ENCODE measurements at regions not wholly inside any gene's neighbourhood (a gene's known extent, or its start where the extent isn't known, plus 50 kb on each side); places are given as distances from the start of the nearest gene placed in this dataset.

DNA sequence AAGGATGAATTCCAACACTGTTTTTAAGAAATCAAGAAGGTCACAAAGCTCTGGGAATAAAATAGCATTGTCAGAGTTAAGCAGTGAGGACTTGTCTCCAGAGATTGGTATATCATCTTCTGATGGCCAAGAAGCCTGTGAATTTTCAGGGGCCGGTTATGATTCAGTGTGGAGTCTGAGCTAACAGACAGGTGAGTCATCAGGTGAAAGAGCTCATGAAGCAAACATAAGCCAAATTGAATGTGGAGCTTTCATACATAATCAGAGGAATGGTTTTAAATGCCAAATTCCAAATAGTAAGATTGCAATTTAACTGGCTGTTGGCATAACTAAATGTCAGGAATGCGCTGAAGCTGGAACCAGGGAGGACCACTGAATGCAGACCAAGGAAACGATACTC, 494.2 kb downstream of the MTRR start:
- H3K27ac Mint-ChIP-seq = no peak overlapping the region
- H3K27me3 Mint-ChIP-seq = no peaks in the 10 kb centered on the region
- no peak overlapping the region for H3K4me3 Mint-ChIP-seq
- H3K4me1 Mint-ChIP-seq (ENCODE audit: low read depth) = no peaks in the 10 kb centered on the region
- H3K36me3 Mint-ChIP-seq (ENCODE audit: low read depth) = no peaks in the 10 kb centered on the region
- no peaks in the 10 kb centered on the region for H3K9me3 Mint-ChIP-seq

GRCh38 chr5:8366266-8366665, 497.3 kb downstream of the MTRR start:
- H3K36me3 Mint-ChIP-seq (ENCODE audit: low read depth) = no peaks in the 10 kb centered on the region
- H3K9me3 Mint-ChIP-seq = no peaks in the 10 kb centered on the region
- no peaks in the 10 kb centered on the region for H3K4me1 Mint-ChIP-seq (ENCODE audit: low read depth)
- no peak overlapping the region for H3K4me3 Mint-ChIP-seq
- no peak overlapping the region for H3K27ac Mint-ChIP-seq
- H3K27me3 Mint-ChIP-seq = no peaks in the 10 kb centered on the region

GRCh38 chr5:8376478-8376877, 507.5 kb downstream of the MTRR start:
- Mint-ChIP-seq H3K27ac (no peak overlapping the region), H3K4me3 (no peak overlapping the region), H3K4me1 (ENCODE audit: low read depth) (no peaks in the 10 kb centered on the region), H3K36me3 (ENCODE audit: low read depth) (no peaks in the 10 kb centered on the region), H3K9me3 (peaks cover 4% of the 10 kb centered on the region), H3K27me3 (no peaks in the 10 kb centered on the region)

GRCh38 chr5:8381972-8382371, 513.0 kb downstream of the MTRR start:
- no peak overlapping the region for H3K4me3 Mint-ChIP-seq
- H3K4me1 Mint-ChIP-seq (ENCODE audit: low read depth) = no peaks in the 10 kb centered on the region
- no peaks in the 10 kb centered on the region for H3K27me3 Mint-ChIP-seq
- no peaks in the 10 kb centered on the region for H3K9me3 Mint-ChIP-seq
- H3K27ac Mint-ChIP-seq = no peak overlapping the region
- H3K36me3 Mint-ChIP-seq (ENCODE audit: low read depth) = no peaks in the 10 kb centered on the region

GRCh38 chr5:8382456-8382855, 513.5 kb downstream of the MTRR start:
- no peak overlapping the region for H3K27ac Mint-ChIP-seq
- H3K27me3 Mint-ChIP-seq = no peaks in the 10 kb centered on the region
- no peaks in the 10 kb centered on the region for H3K36me3 Mint-ChIP-seq (ENCODE audit: low read depth)
- H3K4me1 Mint-ChIP-seq (ENCODE audit: low read depth) = no peaks in the 10 kb centered on the region
- no peak overlapping the region for H3K4me3 Mint-ChIP-seq
- no peaks in the 10 kb centered on the region for H3K9me3 Mint-ChIP-seq

GRCh38 chr5:8383616-8384015, 514.7 kb downstream of the MTRR start:
- no peak overlapping the region for H3K27ac Mint-ChIP-seq
- no peaks in the 10 kb centered on the region for H3K9me3 Mint-ChIP-seq
- H3K27me3 Mint-ChIP-seq = no peaks in the 10 kb centered on the region
- H3K36me3 Mint-ChIP-seq (ENCODE audit: low read depth) = no peaks in the 10 kb centered on the region
- H3K4me3 Mint-ChIP-seq = no peak overlapping the region
- H3K4me1 Mint-ChIP-seq (ENCODE audit: low read depth) = no peaks in the 10 kb centered on the region

DNA sequence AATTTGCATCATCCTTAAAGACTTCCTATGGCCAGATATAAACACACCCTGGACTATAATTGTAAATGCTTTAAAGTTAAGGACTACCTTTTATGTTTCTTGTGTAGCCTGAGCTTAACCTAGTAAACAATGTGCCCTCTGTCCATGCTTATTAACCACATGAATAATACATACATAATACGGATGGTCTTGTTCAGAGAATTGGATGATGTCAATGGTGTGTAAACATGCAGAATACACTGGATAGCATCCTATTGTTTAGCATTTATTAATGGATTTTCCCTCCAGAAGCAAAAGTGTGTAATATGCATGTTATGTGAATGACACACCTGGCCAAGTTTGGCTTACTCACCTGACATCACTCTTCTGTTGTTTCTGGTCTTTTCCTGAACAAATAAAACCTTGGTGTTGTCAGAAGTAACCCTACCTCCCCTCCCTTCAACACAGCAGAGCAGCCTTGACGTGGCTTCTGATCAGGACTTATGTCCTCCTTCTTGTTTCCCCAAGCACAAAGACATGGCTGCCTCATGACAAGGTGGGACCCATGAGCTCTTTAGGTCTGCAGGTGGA, 517.9 kb downstream of the MTRR start:
- Mint-ChIP-seq H3K9me3 (peaks cover 3% of the 10 kb centered on the region), H3K27ac (no peak overlapping the region), H3K4me3 (no peak overlapping the region), H3K36me3 (ENCODE audit: low read depth) (no peaks in the 10 kb centered on the region), H3K4me1 (ENCODE audit: low read depth) (no peaks in the 10 kb centered on the region), H3K27me3 (no peaks in the 10 kb centered on the region)

GRCh38 chr5:8391911-8392310, 523.0 kb downstream of the MTRR start:
- no peaks in the 10 kb centered on the region for H3K27me3 Mint-ChIP-seq
- H3K4me3 Mint-ChIP-seq = no peak overlapping the region
- no peaks in the 10 kb centered on the region for H3K36me3 Mint-ChIP-seq (ENCODE audit: low read depth)
- no peak overlapping the region for H3K27ac Mint-ChIP-seq
- H3K4me1 Mint-ChIP-seq (ENCODE audit: low read depth) = no peaks in the 10 kb centered on the region
- peaks cover 3% of the 10 kb centered on the region for H3K9me3 Mint-ChIP-seq

DNA sequence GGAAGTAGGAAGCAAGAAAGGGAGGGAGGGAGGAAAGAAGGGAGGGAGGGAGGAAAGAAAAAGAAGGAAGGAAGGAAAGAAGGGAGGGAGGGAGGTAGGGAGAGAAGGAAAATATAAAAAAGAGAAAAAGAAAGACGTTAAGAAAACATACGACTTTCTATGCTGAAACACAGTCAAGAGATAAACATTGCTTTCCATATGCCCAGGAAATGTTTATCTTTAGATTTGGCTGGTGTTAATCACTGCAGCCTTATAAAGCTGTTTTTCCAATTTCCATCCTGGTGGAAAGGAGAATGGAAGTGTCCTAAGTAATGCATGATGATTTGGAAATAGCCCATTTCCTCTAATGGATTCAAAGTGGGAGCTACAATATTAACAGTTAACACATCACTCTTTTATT, 524.3 kb downstream of the MTRR start:
- no peaks in the 10 kb centered on the region for H3K36me3 Mint-ChIP-seq (ENCODE audit: low read depth)
- H3K27ac Mint-ChIP-seq = no peak overlapping the region
- H3K4me3 Mint-ChIP-seq = no peak overlapping the region
- peaks cover 3% of the 10 kb centered on the region for H3K9me3 Mint-ChIP-seq
- no peaks in the 10 kb centered on the region for H3K4me1 Mint-ChIP-seq (ENCODE audit: low read depth)
- H3K27me3 Mint-ChIP-seq = no peaks in the 10 kb centered on the region

DNA sequence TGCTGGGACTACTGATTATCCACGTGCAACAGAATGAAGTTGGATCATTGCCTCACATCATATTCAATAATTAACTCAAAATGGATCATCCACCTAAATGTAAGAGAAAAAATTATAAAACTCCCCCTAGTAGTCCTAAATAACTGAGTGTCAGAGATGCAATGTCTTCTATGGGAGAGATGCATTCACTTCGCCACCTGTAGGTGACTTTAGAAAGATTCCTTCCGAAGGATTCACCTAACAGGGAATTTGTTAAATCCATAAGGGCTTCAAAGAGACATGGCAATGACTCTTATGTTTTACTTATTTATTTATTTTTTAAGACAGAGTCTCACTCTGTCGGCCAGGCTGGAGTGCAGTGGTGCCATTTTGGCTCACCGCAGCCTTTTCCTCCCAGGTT, 526.0 kb downstream of the MTRR start:
- no peak overlapping the region for H3K27ac Mint-ChIP-seq
- H3K36me3 Mint-ChIP-seq (ENCODE audit: low read depth) = no peaks in the 10 kb centered on the region
- no peaks in the 10 kb centered on the region for H3K4me1 Mint-ChIP-seq (ENCODE audit: low read depth)
- H3K27me3 Mint-ChIP-seq = no peaks in the 10 kb centered on the region
- H3K9me3 Mint-ChIP-seq = no peaks in the 10 kb centered on the region
- no peak overlapping the region for H3K4me3 Mint-ChIP-seq

- H3K4me3 Mint-ChIP-seq = no peak overlapping the region
- no peaks in the 10 kb centered on the region for H3K27me3 Mint-ChIP-seq
- H3K4me1 Mint-ChIP-seq (ENCODE audit: low read depth) = no peaks in the 10 kb centered on the region
- no peak overlapping the region for H3K27ac Mint-ChIP-seq
- H3K9me3 Mint-ChIP-seq = peaks cover under 1% of the 10 kb centered on the region
- no peaks in the 10 kb centered on the region for H3K36me3 Mint-ChIP-seq (ENCODE audit: low read depth)
These were observed 527.3 kb downstream of the MTRR start for GRCh38 chr5:8396246-8396645.

DNA sequence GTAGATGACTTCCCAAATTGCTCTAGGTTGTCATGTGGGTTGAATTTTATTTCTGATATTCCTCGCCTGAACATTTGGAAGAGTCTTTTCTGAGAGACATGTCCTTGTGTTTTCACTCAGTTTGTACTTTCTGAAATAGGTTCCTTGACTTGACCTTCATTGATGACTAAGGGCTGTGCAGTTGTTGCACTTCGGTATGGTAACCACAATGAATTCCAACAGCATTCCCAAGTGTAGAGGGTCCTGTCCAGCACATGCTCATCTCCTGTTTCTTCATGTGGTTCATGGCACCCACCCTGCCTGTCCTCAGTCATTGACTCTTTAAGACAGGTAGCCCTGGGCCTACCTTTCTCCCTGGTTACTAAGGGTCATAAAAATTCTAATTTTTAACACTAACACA, 527.8 kb downstream of the MTRR start:
- peaks cover 5% of the 10 kb centered on the region for H3K9me3 Mint-ChIP-seq
- no peaks in the 10 kb centered on the region for H3K36me3 Mint-ChIP-seq (ENCODE audit: low read depth)
- no peaks in the 10 kb centered on the region for H3K4me1 Mint-ChIP-seq (ENCODE audit: low read depth)
- H3K27me3 Mint-ChIP-seq = no peaks in the 10 kb centered on the region
- no peak overlapping the region for H3K27ac Mint-ChIP-seq
- no peak overlapping the region for H3K4me3 Mint-ChIP-seq

- no peaks in the 10 kb centered on the region for H3K27me3 Mint-ChIP-seq
- peaks cover 5% of the 10 kb centered on the region for H3K9me3 Mint-ChIP-seq
- no peak overlapping the region for H3K4me3 Mint-ChIP-seq
- no peak overlapping the region for H3K27ac Mint-ChIP-seq
- H3K36me3 Mint-ChIP-seq (ENCODE audit: low read depth) = no peaks in the 10 kb centered on the region
- no peaks in the 10 kb centered on the region for H3K4me1 Mint-ChIP-seq (ENCODE audit: low read depth)
These were observed 530.5 kb downstream of the MTRR start for GRCh38 chr5:8399471-8399870.

GRCh38 chr5:8408258-8408657, 539.3 kb downstream of the MTRR start:
- H3K9me3 Mint-ChIP-seq = no peaks in the 10 kb centered on the region
- no peaks in the 10 kb centered on the region for H3K4me1 Mint-ChIP-seq (ENCODE audit: low read depth)
- no peaks in the 10 kb centered on the region for H3K36me3 Mint-ChIP-seq (ENCODE audit: low read depth)
- no peaks in the 10 kb centered on the region for H3K27me3 Mint-ChIP-seq
- no peak overlapping the region for H3K27ac Mint-ChIP-seq
- no peak overlapping the region for H3K4me3 Mint-ChIP-seq

- H3K4me3 Mint-ChIP-seq = no peak overlapping the region
These were observed 541.7 kb downstream of the MTRR start for GRCh38 chr5:8410618-8411017.

GRCh38 chr5:8413975-8414374, 545.0 kb downstream of the MTRR start:
- no peak overlapping the region for H3K27ac Mint-ChIP-seq
- H3K4me3 Mint-ChIP-seq = no peak overlapping the region
- H3K9me3 Mint-ChIP-seq = peaks cover 4% of the 10 kb centered on the region
- no peaks in the 10 kb centered on the region for H3K4me1 Mint-ChIP-seq (ENCODE audit: low read depth)
- no peaks in the 10 kb centered on the region for H3K27me3 Mint-ChIP-seq
- H3K36me3 Mint-ChIP-seq (ENCODE audit: low read depth) = no peaks in the 10 kb centered on the region

More at GRCh38 chr5:8410618-8411017, 541.7 kb downstream of the MTRR start:
- Mint-ChIP-seq H3K36me3 (ENCODE audit: low read depth) (no peaks in the 10 kb centered on the region), H3K4me1 (ENCODE audit: low read depth) (no peaks in the 10 kb centered on the region), H3K27ac (no peak overlapping the region), H3K9me3 (no peaks in the 10 kb centered on the region), H3K27me3 (no peaks in the 10 kb centered on the region)

Data from stimulated activated naive CD8-positive, alpha-beta T cell treated with anti-CD3 and anti-CD28 coated beads, Interleukin-15, Interleukin-2, amounts not matched to agents 100 ng/mL and 50 ng/mL, for 24 hours (primary cell).